Fibroblast of peridontal ligament (primary cell): ENCODE measurements at regions not wholly inside any gene's neighbourhood (a gene's known extent, or its start where the extent isn't known, plus 50 kb on each side); places are given as distances from the start of the nearest gene placed in this dataset.
"Not testable (repeated sequence)": the region's sequence is repeated elsewhere in the genome, so short reads cannot be mapped to it uniquely, and the experiment has no call there.

Source experiments
- DNase-seq: peaks from one replicate; pipeline ENCODE4 v3.0.0-alpha.2; 2010; ENCODE audit errors: extremely low read depth

DNA sequence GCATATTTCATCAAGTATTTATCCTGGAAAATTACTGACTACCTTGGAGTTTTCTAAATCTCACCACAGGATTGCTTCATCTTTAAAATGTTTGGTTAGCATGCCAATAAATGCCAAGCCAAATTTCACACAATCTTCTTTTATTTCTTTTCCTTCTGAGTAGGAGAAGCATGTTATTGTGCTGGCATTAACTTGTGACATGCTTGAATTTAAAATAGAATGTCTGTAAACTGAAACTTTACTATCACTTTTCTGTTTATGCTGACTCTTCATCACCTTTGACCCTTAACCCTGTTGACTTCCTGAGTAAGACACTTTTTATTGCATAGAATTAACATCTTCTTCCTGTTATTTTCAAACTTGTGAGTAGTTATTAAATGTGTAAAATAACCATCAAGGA, 56.2 kb upstream of the LRRTM4 start:
- no peak for DNase-seq

DNA sequence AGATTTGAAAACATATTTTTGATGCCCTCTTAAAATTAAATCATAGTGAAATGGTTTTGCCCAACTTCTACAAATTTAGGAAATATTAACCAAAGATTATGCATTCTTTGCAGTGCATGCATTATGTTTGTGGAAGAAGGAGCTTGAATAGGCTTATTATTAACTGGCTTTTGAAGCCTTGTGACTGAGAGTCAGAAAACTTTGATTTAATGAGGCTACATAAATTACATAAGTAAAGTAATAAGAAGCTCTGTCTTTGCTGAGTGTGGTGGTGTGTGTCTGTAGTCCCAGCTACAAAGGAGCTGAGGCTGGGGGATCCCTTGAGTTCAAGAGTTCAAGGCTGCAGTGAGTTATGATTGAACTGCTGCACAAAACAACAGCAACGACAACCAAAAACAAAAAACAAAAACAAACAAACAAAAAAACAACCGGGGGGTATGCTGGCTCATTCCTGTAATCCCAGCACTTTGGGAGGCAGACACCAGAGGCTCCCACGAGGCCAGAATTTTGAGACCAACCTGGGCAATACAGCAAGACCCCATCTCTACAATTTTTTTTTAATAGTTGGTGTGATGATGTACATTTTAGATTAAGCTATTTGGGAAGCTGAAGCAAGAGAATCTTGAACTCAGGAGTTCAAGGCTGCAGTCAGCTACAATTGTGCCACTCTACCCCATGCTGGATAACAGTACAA, 57.0 kb upstream of the LRRTM4 start:
- no peak for DNase-seq

DNA sequence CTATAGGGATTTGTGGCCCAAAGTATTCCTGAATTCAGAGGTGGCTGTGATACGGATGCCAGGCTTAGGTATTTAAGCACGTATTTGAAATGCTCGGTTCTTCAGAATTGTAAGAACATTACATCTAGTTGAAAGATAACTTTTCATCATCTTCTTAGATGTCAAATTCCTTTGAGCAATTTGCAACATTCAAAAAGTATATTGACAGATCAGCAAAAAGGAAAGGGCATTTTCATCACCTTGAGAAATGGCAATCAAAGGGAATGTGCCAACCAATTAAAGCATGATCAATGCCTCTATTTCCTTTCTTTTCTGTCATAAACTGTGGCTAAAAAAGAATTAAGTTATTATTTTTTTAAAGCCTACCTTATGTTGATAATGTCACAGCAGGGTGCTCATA, 66.3 kb upstream of the LRRTM4 start:
- no peak for DNase-seq

DNA sequence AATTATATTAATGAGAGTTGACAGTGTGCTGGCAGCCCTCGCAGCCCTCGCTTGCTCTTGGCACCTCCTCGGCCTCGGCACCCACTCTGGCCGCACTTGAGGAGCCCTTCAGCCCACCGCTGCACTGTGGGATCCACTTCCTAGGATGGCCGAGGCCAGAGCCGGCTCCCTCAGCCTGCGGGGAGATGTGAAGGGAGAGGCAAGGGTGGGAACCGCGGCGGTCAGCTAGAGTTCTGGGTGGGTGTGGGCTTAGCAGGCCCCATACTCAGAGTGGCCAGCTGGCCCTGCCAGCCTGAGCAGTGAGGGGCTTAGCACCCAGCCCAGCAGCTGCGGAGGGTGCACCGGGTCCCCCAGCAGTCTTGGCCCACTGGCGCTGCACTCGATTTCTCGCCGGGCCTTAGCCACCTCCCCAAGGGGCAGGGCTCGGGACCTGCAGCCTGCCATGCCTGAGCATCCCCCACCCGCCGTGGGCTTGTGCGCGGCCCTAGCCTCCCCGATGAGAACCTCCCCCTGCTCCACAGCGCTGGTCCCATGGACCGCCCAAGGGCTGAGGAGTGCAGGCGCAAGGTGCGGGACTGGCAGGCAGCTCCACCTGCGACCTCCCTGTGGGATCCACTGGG, 68.2 kb upstream of the LRRTM4 start:
- no peak for DNase-seq

DNA sequence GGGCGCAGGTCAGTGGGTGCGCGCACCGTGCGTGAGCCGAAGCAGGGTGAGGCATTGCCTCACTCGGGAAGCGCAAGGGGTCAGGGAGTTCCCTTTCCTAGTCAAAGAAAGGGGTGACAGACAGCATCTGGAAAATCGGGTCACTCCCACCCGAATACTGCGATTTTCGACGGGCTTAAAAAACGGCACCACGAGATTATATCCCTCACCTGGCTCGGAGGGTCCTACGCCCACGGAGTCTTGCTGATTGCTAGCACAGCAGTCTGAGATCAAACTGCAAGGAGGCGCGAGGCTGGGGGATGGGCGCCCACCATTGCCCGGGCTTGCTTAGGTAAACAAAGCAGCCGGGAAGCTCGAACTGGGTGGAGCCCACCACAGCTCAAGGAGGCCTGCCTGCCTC, 70.8 kb upstream of the LRRTM4 start:
- not testable (repeated sequence) for DNase-seq

DNA sequence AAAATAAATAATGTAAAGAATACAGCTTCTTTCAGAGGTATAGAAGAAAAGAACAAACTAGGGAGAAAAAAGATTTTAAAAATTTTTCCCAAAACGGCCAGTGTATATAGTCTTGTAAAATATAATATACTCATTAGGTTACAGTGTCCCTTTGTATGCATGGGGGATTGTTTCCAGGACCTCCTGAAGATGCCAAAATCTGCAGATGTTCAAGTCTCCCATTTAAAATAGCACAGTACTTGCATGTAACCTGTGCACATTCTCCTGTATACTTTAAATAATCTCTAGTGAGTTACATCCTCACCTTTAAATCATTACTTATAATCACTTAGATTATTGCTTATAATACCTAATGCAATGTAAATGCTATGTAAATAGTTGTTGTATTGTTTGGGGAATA, 80.6 kb upstream of the LRRTM4 start:
- no peak for DNase-seq

DNA sequence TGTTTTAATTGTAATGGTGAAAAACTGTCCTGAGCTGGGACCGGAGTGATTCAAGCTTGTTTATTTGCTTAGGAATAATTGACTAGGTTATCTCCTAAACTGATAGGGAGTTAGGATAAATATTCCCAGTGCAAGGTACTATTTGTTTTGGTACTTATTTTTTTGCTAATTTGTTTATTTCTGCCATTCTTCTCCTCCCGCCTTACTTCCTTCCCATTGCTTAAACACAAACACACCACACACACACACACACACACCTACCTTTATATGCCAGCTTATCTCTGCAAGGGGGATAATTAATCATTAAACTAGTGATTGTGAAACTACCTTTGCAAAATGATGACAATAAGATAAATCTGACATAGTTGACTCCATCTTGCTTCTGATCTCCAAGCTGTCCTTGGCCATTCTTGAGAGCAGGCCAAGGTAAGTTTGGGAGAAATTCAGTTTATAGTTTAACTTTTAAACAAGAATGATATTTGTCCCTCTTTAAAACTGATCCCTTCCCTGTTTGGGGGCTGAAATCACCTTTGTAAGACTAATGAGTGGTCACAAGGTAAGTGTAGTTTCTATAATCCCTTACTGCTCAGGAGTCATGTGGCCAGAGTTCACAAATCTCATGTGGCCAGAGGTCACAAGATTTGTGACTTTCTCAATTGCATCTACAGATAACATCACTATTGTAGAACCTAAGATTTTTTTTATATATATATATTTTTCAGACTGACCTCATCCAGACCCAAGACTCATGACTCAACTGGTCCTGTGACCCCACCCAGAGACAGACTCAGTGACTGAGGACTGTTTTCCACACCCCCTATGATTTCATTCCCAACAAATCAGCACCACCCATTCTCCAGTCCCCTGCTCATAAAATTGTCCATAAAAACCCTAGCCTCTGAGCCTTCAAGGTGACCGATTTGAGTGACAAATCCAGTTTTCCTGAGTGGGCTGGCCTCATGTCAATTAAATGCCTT, 83.1 kb upstream of the LRRTM4 start:
- no peak for DNase-seq

DNA sequence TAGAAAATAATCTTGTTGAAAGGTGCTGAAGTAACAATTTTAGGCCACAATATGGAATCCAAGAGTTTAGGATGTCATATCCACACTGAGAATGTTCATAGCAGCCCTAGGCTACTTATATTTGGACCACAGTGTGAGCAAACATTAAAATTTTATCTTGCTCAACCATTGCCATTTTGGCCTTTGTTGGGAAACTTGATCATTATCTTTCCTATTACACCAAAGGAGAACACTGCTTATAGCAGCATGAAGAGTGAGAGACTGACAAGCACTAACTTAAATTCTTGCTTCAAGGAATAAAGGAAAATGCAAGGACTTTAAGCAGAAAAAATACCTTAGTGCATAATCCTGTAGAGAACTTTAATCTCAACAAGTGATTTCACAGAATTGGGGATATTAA, 86.3 kb upstream of the LRRTM4 start:
- no peak for DNase-seq

DNA sequence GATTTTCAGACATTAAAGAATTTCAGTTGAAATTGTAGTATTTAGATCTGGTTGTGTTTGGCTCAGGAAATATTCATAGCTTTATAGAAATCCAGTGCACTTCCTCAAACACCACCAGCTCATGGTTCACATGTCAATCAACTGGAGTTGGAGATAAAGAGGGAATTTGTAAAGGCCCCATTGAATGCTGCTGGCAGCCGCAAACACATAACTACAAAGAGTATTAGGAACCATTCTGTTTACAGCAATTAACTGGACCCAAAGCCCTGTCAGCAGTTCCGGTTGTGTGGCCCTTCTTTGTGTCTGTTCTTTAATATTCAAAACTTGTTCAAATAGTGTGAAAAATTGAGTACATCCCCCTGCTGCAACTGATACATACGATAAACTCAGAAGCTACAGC, 107.4 kb upstream of the LRRTM4 start:
- DNase-seq = no peak

DNA sequence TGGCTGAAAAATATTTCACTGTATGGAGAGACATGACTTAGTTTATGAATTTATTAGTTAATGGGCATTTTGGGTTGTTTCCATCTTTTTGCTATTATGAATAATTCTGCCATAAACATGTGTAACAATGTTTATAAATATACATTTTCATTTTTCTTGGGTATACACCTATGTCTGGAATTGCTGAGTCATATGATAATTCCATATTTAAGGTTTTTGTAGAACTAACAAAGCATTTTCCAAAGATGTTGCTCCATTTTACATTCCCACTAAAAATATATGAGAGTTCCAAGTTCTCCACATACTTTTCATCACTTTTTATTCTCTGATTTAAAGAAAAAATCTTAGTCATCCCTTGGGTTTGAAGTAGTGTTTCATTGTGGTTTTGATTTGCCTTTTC, 108.8 kb upstream of the LRRTM4 start:
- DNase-seq = no peak

DNA sequence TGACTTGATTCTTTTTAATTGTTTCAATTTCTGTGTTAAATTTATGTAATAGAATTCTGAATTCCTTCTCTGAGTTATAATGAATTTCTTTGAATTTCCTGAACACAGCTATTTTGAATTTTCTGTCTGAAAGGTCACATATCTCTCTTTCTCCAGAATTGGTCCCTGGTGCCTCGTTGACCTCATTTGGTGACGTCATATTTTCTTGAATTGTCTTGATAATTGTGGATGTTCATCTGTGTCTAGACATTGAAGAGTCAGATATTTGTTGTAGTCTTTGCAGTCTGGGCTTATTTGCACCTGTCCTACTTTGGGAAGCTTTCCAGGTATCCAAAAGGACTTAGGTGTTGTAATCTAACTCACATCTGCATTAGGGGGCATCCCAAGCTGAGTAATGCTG, 111.4 kb upstream of the LRRTM4 start:
- no peak for DNase-seq

DNA sequence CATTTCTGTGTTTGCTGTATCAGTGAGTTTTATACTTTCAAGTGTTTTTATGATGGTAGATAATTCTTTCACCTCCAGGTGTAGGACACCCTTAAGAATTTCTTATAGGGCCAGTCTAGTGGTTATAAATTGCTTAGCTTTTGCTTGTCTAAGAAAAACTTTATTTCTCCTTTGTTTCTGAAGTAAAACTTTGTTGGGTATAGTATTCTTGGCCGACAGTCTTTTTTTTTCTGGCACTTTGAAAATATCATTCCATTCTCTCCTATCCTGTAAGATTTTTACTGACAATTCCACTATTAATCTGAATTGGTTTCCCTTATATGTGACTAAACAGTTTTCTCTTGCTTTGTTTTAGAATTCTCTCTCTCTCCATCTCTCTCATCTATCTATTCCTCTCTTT, 118.7 kb upstream of the LRRTM4 start:
- no peak for DNase-seq

DNA sequence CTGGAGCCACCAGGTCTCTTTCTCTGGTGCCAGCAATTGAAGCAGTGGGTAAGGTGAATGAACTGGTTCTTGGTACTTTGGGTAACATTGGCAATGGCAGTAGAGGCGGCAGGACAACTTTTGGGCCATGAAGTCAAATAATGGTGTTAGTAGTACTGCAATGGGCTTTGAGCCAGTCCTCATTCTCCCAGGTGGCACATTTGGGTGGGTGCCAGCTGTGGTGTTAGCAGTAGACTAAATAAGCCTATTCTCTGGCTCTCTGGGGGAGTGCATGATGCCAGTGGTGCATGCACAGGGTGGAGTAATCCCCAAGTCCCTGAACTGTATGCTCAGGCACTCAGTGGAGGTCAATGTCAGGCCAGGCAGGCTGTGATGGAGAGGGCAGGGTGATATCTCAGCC, 120.2 kb upstream of the LRRTM4 start:
- no peak for DNase-seq

DNA sequence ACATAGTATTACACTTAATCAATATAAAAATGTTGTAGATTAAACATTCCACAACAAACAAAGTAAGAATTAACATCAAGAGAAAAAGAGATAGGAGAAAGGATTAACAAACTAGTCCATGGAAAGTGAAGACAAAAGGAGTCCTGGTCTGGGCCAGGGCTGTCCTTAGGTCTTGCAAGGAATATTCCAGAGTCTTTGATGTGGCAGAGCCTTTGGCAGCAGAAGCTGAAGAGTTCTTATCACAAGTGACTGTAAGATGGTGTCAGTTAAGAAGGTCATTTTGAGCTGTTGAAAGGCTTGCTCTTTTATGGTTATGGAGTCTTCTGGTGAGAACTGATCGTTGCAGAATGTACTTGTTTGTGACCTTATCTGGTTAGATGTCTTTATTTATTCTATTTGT, 127.7 kb upstream of the LRRTM4 start:
- DNase-seq = no peak

DNA sequence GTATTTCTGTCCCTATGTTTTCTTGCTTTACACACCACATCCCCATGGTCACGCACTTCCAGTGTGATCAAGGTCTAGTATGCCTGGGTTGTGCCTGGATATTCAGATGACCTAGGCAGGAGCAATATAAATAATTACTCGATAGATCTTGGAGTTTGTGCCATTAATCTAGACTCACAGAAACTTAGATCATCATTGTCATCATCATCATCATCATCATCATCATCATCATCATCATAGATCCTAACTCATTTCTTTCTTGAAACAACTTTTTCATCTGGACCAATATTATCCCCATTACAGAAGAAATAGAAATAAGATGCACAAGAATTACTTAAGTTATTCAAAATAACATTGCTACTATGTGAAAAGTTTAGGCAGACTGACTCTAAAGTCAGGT, 130.3 kb upstream of the LRRTM4 start:
- DNase-seq = no peak

DNA sequence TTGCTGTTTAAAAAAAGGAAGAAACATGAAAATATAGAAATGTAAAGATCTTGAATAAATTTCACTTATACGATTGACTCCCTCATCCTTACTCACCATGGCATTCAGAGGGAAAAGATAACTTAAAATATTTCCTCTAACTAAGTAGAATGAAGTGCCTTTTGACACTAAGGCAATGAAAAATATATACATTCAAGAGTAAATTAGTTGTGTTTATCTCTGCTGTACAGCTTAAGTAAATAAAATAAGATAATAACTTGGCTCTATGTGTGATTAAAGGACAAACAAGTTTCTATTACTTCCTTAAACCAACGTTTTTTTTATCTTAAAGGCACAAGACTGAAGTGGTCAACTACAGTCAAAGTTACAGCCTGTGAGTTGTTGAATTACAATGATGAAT, 142.3 kb upstream of the LRRTM4 start:
- no peak for DNase-seq

DNA sequence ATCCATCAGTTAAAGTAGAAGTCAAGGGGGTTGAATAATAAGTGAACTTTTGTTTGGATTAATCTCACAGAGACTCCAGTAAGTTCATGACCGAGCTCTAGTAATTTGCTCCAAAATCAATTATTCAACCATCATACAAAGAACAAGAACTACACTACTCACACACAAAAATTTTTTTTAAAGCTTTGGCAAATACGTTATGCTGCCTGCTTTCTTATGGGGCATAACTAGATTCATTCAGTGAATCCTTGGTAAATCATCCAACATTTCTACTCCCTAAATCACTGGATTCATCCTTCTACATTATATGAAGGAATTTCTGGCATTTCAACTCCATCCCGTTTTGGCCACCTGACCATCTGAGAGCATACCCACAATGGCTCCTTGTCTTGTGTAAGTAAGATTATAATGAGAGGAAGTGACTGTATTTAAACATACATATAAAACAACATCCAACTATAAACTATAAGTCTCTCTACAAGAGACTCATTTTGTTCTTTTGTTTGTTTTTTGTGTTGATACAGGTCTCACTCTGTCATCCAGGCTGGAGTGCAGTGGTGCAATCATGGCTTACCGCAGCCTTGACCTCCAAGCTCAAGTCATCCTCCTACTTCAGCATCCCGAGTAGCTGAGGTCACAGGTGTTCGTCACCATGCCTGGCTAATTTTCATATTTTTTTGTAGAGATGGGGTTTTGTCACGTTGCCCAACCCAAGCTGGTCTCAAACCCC, 144.2 kb upstream of the LRRTM4 start:
- no peak for DNase-seq

DNA sequence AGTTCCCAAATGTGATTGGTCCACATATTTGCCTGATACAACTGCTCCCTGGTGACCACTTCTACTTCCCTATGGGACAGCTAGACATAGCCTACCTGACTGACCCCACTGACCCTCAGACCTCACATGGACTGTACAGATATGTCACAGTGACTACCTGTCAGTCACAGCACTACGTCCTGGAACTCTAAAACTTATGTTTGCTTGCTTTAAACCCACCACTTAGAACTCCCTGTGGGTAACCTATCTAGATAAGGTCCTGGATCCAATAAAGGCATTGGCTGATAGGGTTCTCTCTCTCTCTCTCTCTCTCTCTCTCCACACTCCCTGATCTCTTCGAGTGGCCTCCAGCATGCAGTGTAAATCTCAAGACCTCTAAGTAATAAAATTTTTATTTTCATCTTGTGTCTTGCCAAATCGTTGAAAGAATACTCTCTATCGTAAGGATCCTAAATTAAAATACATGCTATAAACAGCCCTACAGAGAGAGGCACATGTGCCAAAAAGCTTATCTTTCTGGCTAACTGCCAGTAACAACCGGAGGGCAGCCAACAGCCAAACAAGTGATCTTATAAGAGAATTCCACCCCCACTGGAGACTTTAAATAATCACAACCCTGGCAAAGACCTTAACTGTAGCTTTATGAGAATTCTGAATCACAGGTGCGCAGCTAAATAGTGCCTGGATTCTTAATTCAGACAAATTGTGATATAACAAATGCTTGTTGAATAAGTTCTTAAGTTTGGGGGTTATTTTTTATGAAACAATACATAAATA, 162.6 kb upstream of the LRRTM4 start:
- not testable (repeated sequence) for DNase-seq

DNA sequence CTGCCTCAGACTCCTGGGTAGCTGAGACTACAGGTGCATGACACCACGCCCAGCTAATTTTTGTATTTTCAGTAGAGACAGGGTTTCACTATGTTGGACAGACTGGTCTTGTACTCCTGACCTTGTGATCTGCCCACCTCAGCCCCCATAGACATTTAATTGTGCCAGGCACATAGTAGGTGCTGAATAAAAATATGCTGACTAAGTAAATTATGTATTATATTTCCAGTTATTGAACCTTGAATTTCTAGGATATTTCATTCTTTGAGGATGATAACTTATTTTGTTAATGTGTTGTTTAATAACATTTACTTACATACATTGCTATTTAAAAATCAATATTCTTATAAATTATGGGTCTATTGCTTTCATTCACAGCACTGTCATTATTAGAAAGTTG, 190.4 kb upstream of the LRRTM4 start:
- no peak for DNase-seq

DNA sequence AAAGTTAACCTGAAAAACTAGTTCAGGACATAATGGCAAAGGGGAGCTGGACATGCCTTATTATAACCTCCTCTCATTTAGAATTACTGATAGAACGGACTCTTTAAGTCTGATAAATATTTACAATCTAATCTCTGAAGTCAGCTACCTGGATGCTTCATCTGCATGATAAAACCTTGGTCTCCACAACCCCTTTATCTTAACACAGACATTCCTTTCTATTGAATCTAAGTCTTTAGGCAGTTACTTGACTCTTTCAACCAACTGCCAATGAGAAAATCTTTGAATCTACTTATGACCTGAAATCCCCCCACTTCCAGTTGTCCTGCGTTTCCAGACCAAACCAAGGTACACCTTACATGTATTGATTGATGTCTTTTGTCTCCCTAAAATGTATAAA, 191.2 kb upstream of the LRRTM4 start:
- DNase-seq = no peak

DNA sequence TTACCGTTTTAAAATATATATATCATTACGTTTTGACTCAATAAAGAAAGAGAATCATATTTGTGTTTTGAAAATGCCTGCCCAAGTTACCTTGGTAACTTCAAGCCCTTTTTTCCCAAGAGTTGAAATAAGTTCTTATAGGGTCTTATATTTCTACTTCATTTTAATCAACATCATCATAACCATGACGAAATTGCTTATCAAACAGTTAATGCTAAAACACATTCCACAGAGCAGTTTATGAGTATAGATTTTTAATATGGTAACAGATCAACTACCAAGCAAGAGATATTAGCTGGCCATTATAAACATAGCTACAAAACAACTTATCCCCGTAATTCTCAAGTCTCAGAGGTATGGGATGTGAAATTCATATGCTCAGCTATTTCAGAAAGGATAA, 197.9 kb upstream of the LRRTM4 start:
- no peak for DNase-seq
